HFF-Myc (cell line): ENCODE measurements at regions not wholly inside any gene's neighbourhood (a gene's known extent, or its start where the extent isn't known, plus 50 kb on each side); places are given as distances from the start of the nearest gene placed in this dataset.

Experiments
- DNase-seq: peaks from one replicate; pipeline ENCODE4 v3.0.0-alpha.2; 2011; ENCODE audit warnings: low read depth; ENCODE audit errors: extremely low read depth
- H3K4me3 ChIP-seq: replicated peaks from 2 replicates; pipeline ENCODE4 v1.5.1; 2011; ENCODE audit warnings: low read depth, mild to moderate bottlenecking, control low read depth, low read length
- CTCF ChIP-seq: IDR thresholded peaks from 2 replicates; pipeline ENCODE4 v1.5.1; 2012; ENCODE audit warnings: mild to moderate bottlenecking, low read depth, low read length, control low read depth; ENCODE audit errors: missing control alignments

- TF ChIP-seq CTCF, result no peak
- DNase-seq, result no peak
- no peak overlapping the region for H3K4me3 ChIP-seq
Measured at GRCh38 chr1:234868296-234869147, 258.5 kb upstream of the IRF2BP2 start.

- no peak overlapping the region for H3K4me3 ChIP-seq
- peak; percentile 44 for DNase-seq
- TF ChIP-seq CTCF, result no peak
Measured at GRCh38 chr1:234866007-234866866, 256.3 kb upstream of the IRF2BP2 start.

GRCh38 chr1:234865171-234866006 is 255.4 kb upstream of the IRF2BP2 start:
- no peak for TF ChIP-seq CTCF
- no peak for DNase-seq

GRCh38 chr1:234864116-234864515 is 254.1 kb upstream of the IRF2BP2 start:
- H3K4me3 ChIP-seq, result no peak overlapping the region
- no peak for DNase-seq
- no peak for TF ChIP-seq CTCF

More at GRCh38 chr1:234865171-234866006, 255.4 kb upstream of the IRF2BP2 start:
- no peak overlapping the region for H3K4me3 ChIP-seq

- H3K4me3 ChIP-seq, result no peak overlapping the region
- no peak for DNase-seq
- no peak for TF ChIP-seq CTCF
Measured at GRCh38 chr1:234863551-234863971, 253.6 kb upstream of the IRF2BP2 start.

GRCh38 chr1:234862944-234863515 is 253.1 kb upstream of the IRF2BP2 start:
- peak; percentile 41 for DNase-seq
- TF ChIP-seq CTCF, result no peak
- no peak overlapping the region for H3K4me3 ChIP-seq
